ENCODE measurements at regions not wholly inside any gene's neighbourhood (a gene's known extent, or its start where the extent isn't known, plus 50 kb on each side); places are given as distances from the start of the nearest gene placed in this dataset.
A peak's percentile ranks its signal among the peaks of the same experiment; 100 is the strongest.

DNA sequence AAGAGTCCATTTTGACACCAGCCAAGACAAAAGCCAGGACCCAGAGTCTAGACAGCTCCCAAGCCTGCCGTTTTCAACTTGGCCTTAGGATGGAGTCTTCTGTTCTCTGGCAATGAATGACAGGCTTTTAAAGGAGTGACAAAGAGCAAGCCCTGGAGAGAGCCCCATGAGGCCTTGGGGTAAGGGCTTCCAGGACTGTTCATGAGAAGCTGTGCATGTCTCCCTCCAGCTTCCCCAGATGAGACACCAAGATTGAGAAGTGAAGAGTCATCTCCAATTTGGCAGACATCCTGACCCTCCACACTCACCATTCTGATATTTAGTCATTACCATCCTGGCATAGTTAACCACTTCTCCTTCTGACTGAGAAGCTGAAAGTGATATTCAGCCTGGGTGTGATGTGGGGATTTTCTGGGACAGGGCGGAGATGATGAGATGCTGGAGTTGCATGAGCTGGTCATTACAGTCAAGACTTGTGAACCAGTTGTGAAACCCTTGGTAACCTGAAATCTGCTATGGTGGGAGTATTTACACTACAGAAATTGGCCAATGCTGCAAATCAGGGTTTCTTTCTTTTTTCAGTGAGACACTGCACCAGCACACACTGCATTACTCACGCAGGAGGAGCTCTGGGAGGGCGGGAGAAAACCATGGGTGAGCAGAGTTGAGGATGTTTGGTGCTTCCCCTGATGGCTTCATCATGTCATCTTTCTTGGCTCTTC lies 77.8 kb downstream of the VCPKMT start:
- peak; percentile 100 for DNase-seq (ENCODE audit: low read depth)

- DNase-seq (ENCODE audit: low read depth): no peak
These were observed 77.3 kb downstream of the VCPKMT start for GRCh38 chr14:50039120-50039517.

GRCh38 chr14:50039734-50040400 lies 76.5 kb downstream of the VCPKMT start:
- DNase-seq (ENCODE audit: low read depth): peak; percentile 65

DNA sequence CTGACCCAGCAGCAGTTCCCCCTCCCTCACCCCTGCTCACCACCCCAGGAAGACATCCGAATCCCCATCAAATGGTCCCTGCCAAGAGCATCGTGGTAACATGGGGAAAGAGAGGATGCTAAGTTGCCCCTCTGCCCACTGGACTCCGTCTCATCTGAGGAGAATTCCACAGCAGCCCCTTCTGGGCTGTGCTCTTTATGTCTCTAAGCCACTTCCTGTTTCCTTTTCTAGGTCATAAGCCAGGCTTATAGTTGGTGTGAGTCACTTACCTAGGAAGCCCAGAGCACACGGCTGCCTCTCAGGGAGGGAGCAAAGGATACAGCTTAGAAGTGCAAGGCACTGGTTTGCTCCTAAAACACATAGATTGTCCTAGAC lies 76.0 kb downstream of the VCPKMT start:
- peak; percentile 85 for DNase-seq (ENCODE audit: low read depth)

- no peak for DNase-seq (ENCODE audit: low read depth)
These were observed 75.4 kb downstream of the VCPKMT start for GRCh38 chr14:50040895-50041465.

GRCh38 chr14:50041980-50042379 lies 74.4 kb downstream of the VCPKMT start:
- DNase-seq (ENCODE audit: low read depth): no peak

DNA sequence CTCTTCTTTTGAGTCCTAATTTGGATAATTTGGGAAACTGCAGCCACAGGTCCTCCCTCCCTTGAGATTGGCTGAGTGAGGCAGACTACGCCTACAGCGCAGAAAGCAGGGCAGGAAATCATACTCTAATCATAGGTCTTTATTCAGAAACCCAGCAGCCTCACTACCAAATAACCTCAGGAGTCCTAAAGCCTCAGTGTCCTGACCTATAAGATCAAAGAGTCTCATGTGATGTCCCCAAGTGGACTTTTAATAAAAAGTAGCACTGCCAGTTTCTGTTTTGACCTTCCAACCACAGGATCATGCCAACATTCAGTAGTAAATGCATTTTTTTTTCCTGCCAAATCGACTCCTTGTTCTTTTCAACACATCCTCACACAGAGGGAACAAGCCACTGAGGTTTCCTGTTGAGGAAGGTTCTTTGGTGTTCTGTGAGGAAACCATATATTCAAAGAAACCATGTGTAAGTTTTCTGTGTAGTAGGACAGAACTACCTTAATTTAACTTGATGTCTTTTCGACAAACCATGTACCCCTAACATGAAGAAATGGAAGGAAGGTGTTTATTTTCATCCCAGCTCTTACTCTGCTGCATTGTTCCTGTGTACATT lies 72.2 kb downstream of the VCPKMT start:
- no peak for DNase-seq (ENCODE audit: low read depth)

DNA sequence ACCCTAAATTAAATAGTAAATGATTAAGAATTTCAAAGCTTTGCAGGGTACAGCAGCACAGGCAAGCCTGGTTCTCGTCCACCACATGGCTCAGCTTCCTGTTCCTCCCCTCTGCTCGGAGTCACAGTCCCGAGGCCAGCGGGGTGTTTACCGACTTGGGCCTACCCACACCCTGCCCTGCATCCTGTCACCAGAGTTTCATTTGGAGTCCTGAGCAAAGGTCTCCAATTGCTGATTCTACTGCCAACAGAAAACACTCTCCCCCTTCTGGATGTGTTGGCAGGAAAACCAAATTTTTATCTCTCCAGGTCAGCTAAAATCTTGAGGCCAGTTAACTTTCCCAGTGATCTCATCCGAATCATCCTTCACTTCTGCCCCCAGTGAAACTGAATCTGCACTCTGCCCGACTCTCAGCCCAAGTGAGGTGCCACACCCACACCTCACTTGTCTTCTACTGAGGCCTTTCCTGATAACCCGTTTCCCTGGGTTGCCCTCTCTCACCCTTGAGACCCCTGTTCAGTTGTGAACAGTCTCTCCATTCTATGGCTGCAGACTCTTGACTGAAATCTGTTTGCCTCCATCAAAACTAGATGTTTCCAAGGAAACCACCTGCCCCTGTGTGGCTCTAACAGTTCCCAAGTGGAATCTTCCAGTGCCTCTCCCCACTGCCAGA lies 71.2 kb downstream of the VCPKMT start:
- peak; percentile 90 for DNase-seq (ENCODE audit: low read depth)

- DNase-seq (ENCODE audit: low read depth): no peak
These were observed 70.5 kb downstream of the VCPKMT start for GRCh38 chr14:50045837-50046236.

DNA sequence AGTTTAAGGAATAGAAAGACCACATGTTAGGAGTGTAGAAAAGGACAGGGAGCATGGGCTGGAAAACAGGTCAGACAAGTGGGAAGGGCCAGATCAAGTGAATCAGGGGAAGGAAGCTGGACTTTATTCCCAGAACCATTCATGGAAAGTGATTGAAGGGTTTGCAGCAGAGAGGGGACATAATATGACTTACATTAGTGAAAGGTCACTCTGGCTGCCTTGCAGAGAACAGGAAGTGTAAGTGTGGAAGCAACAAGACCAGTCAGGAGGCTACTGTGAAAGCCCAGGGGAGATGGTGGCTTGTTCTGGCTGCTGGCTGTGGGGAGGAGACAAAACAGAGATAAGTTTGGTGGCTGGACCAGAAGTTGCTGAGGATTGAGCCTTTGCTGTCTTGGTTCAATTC lies 69.1 kb downstream of the VCPKMT start:
- DNase-seq (ENCODE audit: low read depth): no peak

DNA sequence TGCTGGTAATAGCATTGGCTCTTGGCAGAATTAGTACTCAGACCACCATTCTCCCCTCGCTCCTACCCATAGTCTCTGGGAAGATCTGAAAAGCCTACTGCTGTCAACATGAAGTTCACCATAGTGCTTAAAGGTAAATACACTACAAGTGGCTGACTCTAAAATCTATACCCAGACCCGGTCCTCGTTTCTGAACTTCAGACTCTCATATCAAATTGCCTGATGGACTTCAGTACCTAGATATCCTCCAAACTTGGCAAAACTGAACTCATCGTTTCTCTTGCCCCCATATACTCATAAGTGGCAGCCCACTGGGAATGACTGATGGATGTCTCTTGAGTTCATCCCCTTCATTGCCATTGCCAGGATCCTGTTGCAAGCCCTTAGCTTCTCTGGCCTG lies 67.3 kb downstream of the VCPKMT start:
- DNase-seq (ENCODE audit: low read depth): no peak

DNA sequence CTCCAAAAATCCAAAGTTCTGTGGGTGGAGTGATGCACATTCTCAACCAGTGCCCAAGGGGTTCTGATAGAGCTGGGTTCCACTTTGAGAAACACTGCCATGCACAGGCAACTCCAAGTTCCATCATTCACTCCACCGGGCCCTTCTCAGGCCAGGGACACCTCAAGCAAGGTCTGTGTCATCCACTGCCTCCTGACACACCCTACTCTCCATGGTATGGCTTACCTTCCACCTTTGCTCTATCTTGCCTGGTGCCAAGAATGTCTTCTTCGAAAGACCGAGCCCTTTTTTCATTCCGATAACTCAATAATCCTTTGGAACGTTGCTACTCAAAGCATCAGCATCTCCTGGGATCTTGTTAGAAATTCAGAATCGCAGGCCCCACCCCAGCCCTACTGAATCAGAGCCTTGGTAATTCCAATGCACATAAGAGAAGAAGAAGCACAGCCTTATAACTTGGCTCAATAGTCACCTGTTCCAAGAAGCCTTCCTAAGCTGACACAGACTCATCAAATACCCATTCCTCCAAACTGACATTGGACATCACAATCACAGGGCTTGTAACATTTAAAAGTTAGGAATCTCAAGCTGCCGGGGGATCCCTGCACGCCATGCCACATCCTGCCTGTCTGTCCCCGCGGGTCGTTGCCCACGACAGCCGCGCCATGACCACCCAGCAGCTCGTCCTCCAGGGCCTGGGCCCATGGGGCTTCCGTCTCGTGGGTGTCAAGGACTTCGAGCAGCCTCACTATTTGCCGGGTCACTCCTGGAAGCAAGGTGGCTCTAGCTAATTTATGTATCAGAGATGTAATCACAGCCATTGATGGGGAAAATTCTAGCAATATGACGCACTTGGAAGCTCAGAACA lies 66.4 kb downstream of the VCPKMT start:
- no peak for DNase-seq (ENCODE audit: low read depth)

DNA sequence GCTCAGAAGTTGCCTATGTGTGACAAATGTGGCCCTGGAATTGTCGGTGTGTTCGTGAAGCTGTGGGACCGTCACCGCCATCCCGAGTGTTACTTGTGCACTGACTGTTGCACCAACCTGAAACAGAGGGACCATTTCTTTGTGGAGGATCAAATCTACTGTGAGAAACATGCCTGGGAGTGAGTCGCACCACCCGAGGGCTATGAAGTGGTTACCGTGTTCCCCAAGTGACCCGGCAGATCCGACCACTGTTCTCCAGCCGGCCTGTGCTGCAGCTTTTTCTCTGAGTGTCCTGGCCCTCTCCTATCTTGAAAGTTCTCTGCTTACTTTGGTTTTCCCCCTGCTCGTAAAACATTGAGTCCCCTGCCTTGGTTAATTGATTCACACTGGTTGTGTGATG lies 65.3 kb downstream of the VCPKMT start:
- peak; percentile 54 for DNase-seq (ENCODE audit: low read depth)

DNA sequence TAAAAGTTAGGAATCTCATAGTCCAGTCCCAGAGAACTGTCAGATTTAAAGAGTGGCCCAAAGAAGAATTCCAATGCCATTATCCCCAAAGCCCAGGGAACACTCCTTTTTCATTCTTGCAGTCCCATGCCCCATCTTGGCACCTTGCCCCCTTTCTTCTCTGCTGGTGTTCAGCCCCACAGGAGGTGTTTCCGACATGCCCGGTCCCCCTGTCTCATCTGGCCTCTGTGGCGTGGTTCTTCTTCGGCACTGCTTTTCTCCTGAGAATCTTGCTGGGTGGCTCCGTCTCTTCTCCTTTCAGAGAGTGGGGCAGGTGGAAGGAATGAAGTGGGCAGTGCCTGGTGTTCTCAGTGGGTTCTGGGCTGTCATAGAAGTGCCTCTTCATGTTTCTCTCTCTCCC lies 64.7 kb downstream of the VCPKMT start:
- DNase-seq (ENCODE audit: low read depth): no peak

DNA sequence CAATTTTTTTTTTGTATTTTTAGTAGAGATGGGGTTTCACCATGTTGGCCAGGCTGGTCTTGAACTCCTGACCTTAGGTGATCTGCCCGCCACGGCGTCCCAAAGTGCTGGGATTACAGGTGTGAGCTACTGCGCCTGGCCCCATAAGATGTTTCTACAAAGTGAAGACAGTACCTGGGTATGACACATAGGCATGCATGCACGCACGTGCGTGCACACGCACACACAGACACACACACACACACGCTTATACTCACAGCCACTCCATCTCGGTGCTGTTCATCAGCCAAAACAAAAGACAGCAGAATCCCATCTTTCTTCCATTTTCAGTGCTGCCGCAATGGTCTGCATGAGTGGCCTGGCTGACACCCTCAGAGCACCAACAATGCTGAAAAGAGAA lies 63.9 kb downstream of the VCPKMT start:
- DNase-seq (ENCODE audit: low read depth): no peak

DNA sequence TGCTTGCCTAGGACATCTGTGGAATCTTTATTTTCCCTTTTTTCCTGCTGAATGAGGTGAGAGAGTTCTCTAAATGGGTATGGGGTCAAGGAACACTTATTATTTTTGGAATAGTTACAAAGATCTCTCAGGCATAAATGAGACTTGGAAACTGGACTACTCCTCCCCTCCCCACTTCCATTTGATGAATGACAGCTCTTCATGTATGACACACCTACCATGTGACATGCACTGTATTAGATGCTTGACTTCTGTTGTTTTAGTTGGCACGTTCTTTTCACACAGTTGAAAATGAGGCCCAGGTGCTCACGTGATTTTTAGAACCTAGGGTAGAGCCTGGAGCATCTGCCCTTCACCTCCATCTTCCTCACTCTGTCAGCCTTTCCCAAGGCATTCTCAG lies 62.4 kb downstream of the VCPKMT start:
- DNase-seq (ENCODE audit: low read depth): no peak

GRCh38 chr14:50055461-50056228 lies 60.7 kb downstream of the VCPKMT start:
- DNase-seq (ENCODE audit: low read depth): peak; percentile 25

- DNase-seq (ENCODE audit: low read depth): peak; percentile 16
These were observed 59.9 kb downstream of the VCPKMT start for GRCh38 chr14:50056435-50056834.

DNA sequence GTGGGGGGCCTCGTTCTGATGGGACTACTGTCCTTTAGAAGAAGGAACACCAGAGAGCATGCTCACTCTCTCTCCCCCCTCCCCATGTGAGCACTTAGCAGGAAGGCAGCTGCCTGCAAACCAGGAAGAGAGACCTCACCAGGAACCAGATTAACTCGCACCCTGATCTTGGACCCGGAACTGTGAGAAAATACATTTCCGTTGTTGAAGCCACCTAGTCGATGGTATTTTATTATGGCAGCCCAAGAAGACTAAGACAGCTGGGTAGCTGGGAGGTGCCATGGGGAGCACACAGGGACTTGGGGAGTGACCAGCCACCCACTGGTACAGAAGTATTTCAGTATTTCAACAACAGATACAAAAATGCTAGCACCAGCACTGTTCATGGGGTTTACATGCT lies 59.0 kb downstream of the VCPKMT start:
- no peak for DNase-seq (ENCODE audit: low read depth)

- DNase-seq (ENCODE audit: low read depth): no peak
These were observed 58.3 kb downstream of the VCPKMT start for GRCh38 chr14:50058113-50058512.

Measured in EH (cell line).